GM23338 (cell line): ENCODE measurements at regions not wholly inside any gene's neighbourhood (a gene's known extent, or its start where the extent isn't known, plus 50 kb on each side); places are given as distances from the start of the nearest gene placed in this dataset.
"Not testable (repeated sequence)": the region's sequence is repeated elsewhere in the genome, so short reads cannot be mapped to it uniquely, and the experiment has no call there.

Experiments used
- CTCF ChIP-seq, 2 experiments: fragments of 200-600 bp in 1 of 2; sonication (generic) in 1 of 2; conservative IDR thresholded peaks; 2 replicates each; pipeline versions ENCODE4 v1.5.1 to v1.6.1; 2016 to 2017; ENCODE audit warnings: antibody characterized with exemption in 2 of 2, low read depth in 2 of 2, mild to moderate bottlenecking in 2 of 2, moderate library complexity in 1 of 2
- EZH2 ChIP-seq: fragments of 200-600 bp; sonication (generic); IDR thresholded peaks from one replicate; pipeline ENCODE4 v1.8.0; 2017; ENCODE audit warnings: antibody characterized with exemption, mild to moderate bottlenecking, low read depth; ENCODE audit not compliant: unreplicated experiment
- POLR2AphosphoS5 ChIP-seq: IDR thresholded peaks from 2 replicates; pipeline ENCODE4 v1.6.1; 2016; ENCODE audit warnings: antibody characterized with exemption, low read depth

- TF ChIP-seq CTCF (conservative IDR thresholded peaks at IDR 0.05; ENCODE audit: low read depth in 2 of 2); POLR2AphosphoS5; EZH2: not testable (repeated sequence)
Measured at GRCh38 chr17:26965898-26966624, 327.9 kb upstream of the WSB1 start.
